HG03196 (cell line): ENCODE measurements at regions not wholly inside any gene's neighbourhood (a gene's known extent, or its start where the extent isn't known, plus 50 kb on each side); places are given as distances from the start of the nearest gene placed in this dataset.
"Not testable (repeated sequence)": the region's sequence is repeated elsewhere in the genome, so short reads cannot be mapped to it uniquely, and the experiment has no call there.

ENCODE experiments used
- ATAC-seq: cut with Tn5 transposase; IDR thresholded peaks from one replicate; pipeline ENCODE4 v1.9.1; 2021; ENCODE audit not compliant: unreplicated experiment

- no peak for ATAC-seq
Measured at GRCh38 chr4:12137575-12137974, 708.9 kb upstream of the HS3ST1 start.

- ATAC-seq: no peak
Measured at GRCh38 chr4:12126474-12126873, 697.8 kb upstream of the HS3ST1 start.

GRCh38 chr4:12124138-12124537, 695.4 kb upstream of the HS3ST1 start:
- ATAC-seq: no peak

GRCh38 chr4:12123707-12124106, 695.0 kb upstream of the HS3ST1 start:
- ATAC-seq: no peak

GRCh38 chr4:12122316-12122715, 693.6 kb upstream of the HS3ST1 start:
- ATAC-seq: no peak

GRCh38 chr4:12120968-12121367, 692.3 kb upstream of the HS3ST1 start:
- no peak for ATAC-seq

GRCh38 chr4:12118651-12119213, 690.0 kb upstream of the HS3ST1 start:
- ATAC-seq: no peak

GRCh38 chr4:12116009-12116552, 687.4 kb upstream of the HS3ST1 start:
- ATAC-seq: no peak

GRCh38 chr4:12110627-12111026, 681.9 kb upstream of the HS3ST1 start:
- ATAC-seq: no peak

GRCh38 chr4:12109056-12109455, 680.4 kb upstream of the HS3ST1 start:
- ATAC-seq: not testable (repeated sequence)

- no peak for ATAC-seq
Measured at GRCh38 chr4:12105519-12105918, 676.8 kb upstream of the HS3ST1 start.

- not testable (repeated sequence) for ATAC-seq
Measured at GRCh38 chr4:12089920-12090319, 661.2 kb upstream of the HS3ST1 start.

GRCh38 chr4:12084690-12085089, 656.0 kb upstream of the HS3ST1 start:
- no peak for ATAC-seq

GRCh38 chr4:12071316-12071715, 642.6 kb upstream of the HS3ST1 start:
- no peak for ATAC-seq

- no peak for ATAC-seq
Measured at GRCh38 chr4:12053966-12054365, 625.3 kb upstream of the HS3ST1 start.

GRCh38 chr4:12053556-12053955, 624.9 kb upstream of the HS3ST1 start:
- ATAC-seq: no peak

GRCh38 chr4:12050357-12050756, 621.7 kb upstream of the HS3ST1 start:
- no peak for ATAC-seq

GRCh38 chr4:12042818-12043217, 614.1 kb upstream of the HS3ST1 start:
- no peak for ATAC-seq

- no peak for ATAC-seq
Measured at GRCh38 chr4:12041828-12042227, 613.1 kb upstream of the HS3ST1 start.

GRCh38 chr4:12036450-12036849, 607.8 kb upstream of the HS3ST1 start:
- ATAC-seq: no peak

GRCh38 chr4:12028258-12028657, 599.6 kb upstream of the HS3ST1 start:
- ATAC-seq: no peak

GRCh38 chr4:12022409-12022808, 593.7 kb upstream of the HS3ST1 start:
- ATAC-seq: no peak

- ATAC-seq: no peak
Measured at GRCh38 chr4:12016729-12017128, 588.0 kb upstream of the HS3ST1 start.
